KMS-11 (cell line): ENCODE measurements at regions not wholly inside any gene's neighbourhood (a gene's known extent, or its start where the extent isn't known, plus 50 kb on each side); places are given as distances from the start of the nearest gene placed in this dataset.

Source experiments
- H2AFZ ChIP-seq: fragments of 200-600 bp; sonication (generic); 2 replicates; pipeline ENCODE4 v1.6.1; 2016; ENCODE audit warnings: antibody characterized with exemption, mixed run types, low read depth
- H3K27ac ChIP-seq: fragments of 200-600 bp; sonication (generic); 2 replicates; pipeline ENCODE4 v1.6.1; 2016; ENCODE audit warnings: mild to moderate bottlenecking, mixed run types
- H3K27me3 ChIP-seq: fragments of 200-600 bp; sonication (generic); 2 replicates; pipeline ENCODE4 v1.6.1; 2017; ENCODE audit warnings: mild to moderate bottlenecking, low read depth, mixed run types, moderate library complexity; ENCODE audit not compliant: insufficient read depth
- H3K36me3 ChIP-seq: fragments of 200-600 bp; sonication (generic); 2 replicates; pipeline ENCODE4 v1.6.1; 2017; ENCODE audit warnings: mild to moderate bottlenecking, mixed run types; ENCODE audit not compliant: insufficient read depth
- H3K4me1 ChIP-seq: fragments of 200-600 bp; sonication (generic); 2 replicates; pipeline ENCODE4 v1.6.1; 2016; ENCODE audit warnings: mild to moderate bottlenecking, low read depth, mixed run types; ENCODE audit not compliant: poor library complexity, severe bottlenecking
- H3K4me2 ChIP-seq: fragments of 200-600 bp; sonication (generic); 2 replicates; pipeline ENCODE4 v1.7.0; 2016; ENCODE audit warnings: mild to moderate bottlenecking, mixed run types
- H3K4me3 ChIP-seq: fragments of 200-600 bp; sonication (generic); IDR thresholded peaks from 2 replicates; pipeline ENCODE4 v1.6.1; 2017; ENCODE audit warnings: low read depth, low read length, mixed read lengths; ENCODE audit not compliant: insufficient read depth
- H3K79me2 ChIP-seq: fragments of 200-600 bp; sonication (generic); 2 replicates; pipeline ENCODE4 v1.6.1; 2016; ENCODE audit warnings: low read depth, mixed run types; ENCODE audit not compliant: insufficient read depth
- H3K9ac ChIP-seq: fragments of 200-600 bp; sonication (generic); 2 replicates; pipeline ENCODE4 v1.6.1; 2016; ENCODE audit warnings: mild to moderate bottlenecking, mixed run types
- H4K20me1 ChIP-seq: fragments of 200-600 bp; sonication (generic); 2 replicates; pipeline ENCODE4 v1.6.1; 2016; ENCODE audit warnings: mild to moderate bottlenecking, mixed run types; ENCODE audit not compliant: insufficient read depth
- CTCF ChIP-seq: fragments of 200-600 bp; sonication (generic); conservative IDR thresholded peaks from 2 replicates; pipeline ENCODE4 v1.6.1; 2017; ENCODE audit warnings: low read depth, mild to moderate bottlenecking, antibody characterized with exemption, low read length, moderate library complexity, mixed read lengths

- Histone ChIP-seq H3K4me2 (no peak overlapping the region), H3K4me3 (no peak overlapping the region), H4K20me1 (no peaks in the 10 kb centered on the region), H3K36me3 (no peaks in the 10 kb centered on the region), H3K79me2 (no peaks in the 10 kb centered on the region), H3K9ac (no peak overlapping the region), H2AFZ (no peak overlapping the region), H3K27ac (no peak overlapping the region), H3K4me1 (no peaks in the 10 kb centered on the region), H3K27me3 (no peaks in the 10 kb centered on the region)
- no peak for TF ChIP-seq CTCF
Measured at GRCh38 chr15:94924057-94924456, 692.7 kb downstream of the MCTP2 start.

- no peak overlapping the region for H3K4me2 ChIP-seq
- H3K4me3 ChIP-seq, result no peak overlapping the region
- H4K20me1 ChIP-seq, result no peaks in the 10 kb centered on the region
- H2AFZ ChIP-seq, result no peak overlapping the region
- H3K4me1 ChIP-seq, result no peaks in the 10 kb centered on the region
- no peak for TF ChIP-seq CTCF
- H3K27ac ChIP-seq, result no peak overlapping the region
- no peaks in the 10 kb centered on the region for H3K36me3 ChIP-seq
- no peak overlapping the region for H3K9ac ChIP-seq
- no peaks in the 10 kb centered on the region for H3K79me2 ChIP-seq
- H3K27me3 ChIP-seq, result no peaks in the 10 kb centered on the region
Measured at GRCh38 chr15:94924971-94925598, 693.7 kb downstream of the MCTP2 start.

DNA sequence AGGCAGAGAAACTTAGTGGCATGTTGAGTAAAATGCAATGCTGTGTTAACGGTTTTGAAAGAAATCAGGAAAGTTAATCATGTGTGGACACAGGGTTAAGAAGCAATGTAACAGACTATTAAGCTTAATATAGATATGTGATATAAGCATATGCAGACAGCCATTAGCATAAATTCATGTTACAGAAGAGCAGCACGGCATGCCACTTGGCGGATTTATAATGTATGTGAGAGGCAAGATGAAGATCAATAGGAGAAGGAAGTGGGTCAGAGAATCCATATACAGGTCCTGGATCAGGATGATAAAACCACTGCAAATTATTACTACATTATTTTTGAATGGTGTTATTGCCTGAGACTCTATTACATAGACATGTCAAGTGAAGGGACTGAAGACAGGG lies 694.3 kb downstream of the MCTP2 start:
- no peaks in the 10 kb centered on the region for H4K20me1 ChIP-seq
- no peak overlapping the region for H3K9ac ChIP-seq

GRCh38 chr15:94927003-94927402 lies 695.6 kb downstream of the MCTP2 start:
- Histone ChIP-seq H3K4me2 (no peak overlapping the region), H3K4me3 (no peak overlapping the region), H3K79me2 (no peaks in the 10 kb centered on the region), H2AFZ (no peak overlapping the region), H3K36me3 (no peaks in the 10 kb centered on the region), H3K9ac (no peak overlapping the region), H4K20me1 (no peaks in the 10 kb centered on the region), H3K27me3 (no peaks in the 10 kb centered on the region), H3K27ac (no peak overlapping the region), H3K4me1 (no peaks in the 10 kb centered on the region)
- no peak for TF ChIP-seq CTCF

More for the DNA sequence above, 694.3 kb downstream of the MCTP2 start:
- Histone ChIP-seq H3K4me1 (no peaks in the 10 kb centered on the region), H3K27me3 (no peaks in the 10 kb centered on the region), H3K4me2 (no peak overlapping the region), H3K4me3 (no peak overlapping the region), H3K79me2 (no peaks in the 10 kb centered on the region), H2AFZ (no peak overlapping the region), H3K36me3 (no peaks in the 10 kb centered on the region), H3K27ac (no peak overlapping the region)
- TF ChIP-seq CTCF, result no peak
